ENCODE measurements at regions not wholly inside any gene's neighbourhood (a gene's known extent, or its start where the extent isn't known, plus 50 kb on each side); places are given as distances from the start of the nearest gene placed in this dataset.
A peak's percentile ranks its signal among the peaks of the same experiment; 100 is the strongest.
"Not testable (repeated sequence)": the region's sequence is repeated elsewhere in the genome, so short reads cannot be mapped to it uniquely, and the experiment has no call there.

GRCh38 chr16:73945631-73946030 is 351.0 kb upstream of the PSMD7 start:
- Mint-ChIP-seq H3K36me3 (no peaks in the 10 kb centered on the region), H3K4me3 (no peak overlapping the region), H3K27ac (no peak overlapping the region), H3K9me3 (no peaks in the 10 kb centered on the region), H3K27me3 (no peaks in the 10 kb centered on the region), H3K4me1 (no peaks in the 10 kb centered on the region)
- ATAC-seq (no peak), DNase-seq (no peak)
- POLR2A ChIA-PET = no interaction called here

GRCh38 chr16:73943184-73943583 is 353.4 kb upstream of the PSMD7 start:
- H3K9me3 Mint-ChIP-seq, H3K4me1 Mint-ChIP-seq, POLR2A ChIA-PET, H3K27ac Mint-ChIP-seq, H3K27me3 Mint-ChIP-seq, DNase-seq, H3K36me3 Mint-ChIP-seq, ATAC-seq, H3K4me3 Mint-ChIP-seq: not testable (repeated sequence)

- H3K4me1 Mint-ChIP-seq, POLR2A ChIA-PET, ATAC-seq, DNase-seq, H3K27ac Mint-ChIP-seq, H3K36me3 Mint-ChIP-seq, H3K4me3 Mint-ChIP-seq, H3K27me3 Mint-ChIP-seq: not testable (repeated sequence)
- H3K9me3 Mint-ChIP-seq = peaks cover 0 to 13% (median 4%) of the 10 kb centered on the region in 9 donors
Observed at GRCh38 chr16:73940786-73941185, 355.8 kb upstream of the PSMD7 start.

GRCh38 chr16:73923951-73924350 is 372.7 kb upstream of the PSMD7 start:
- Mint-ChIP-seq H3K27me3 (peaks cover 0 to 9% (median 2%) of the 10 kb centered on the region in 5 donors), H3K36me3 (peaks cover 0 to 14% (median 0%) of the 10 kb centered on the region in 3 donors), H3K9me3 (peaks cover 6 to 31% (median 17%) of the 10 kb centered on the region in 9 donors), H3K4me1 (no peaks in the 10 kb centered on the region), H3K27ac (no peak overlapping the region), H3K4me3 (no peak overlapping the region)
- ATAC-seq (no peak), DNase-seq (no peak)
- POLR2A ChIA-PET = no interaction called here

- ATAC-seq = no peak
- Mint-ChIP-seq H3K27me3 (peaks cover 0 to 9% (median 0%) of the 10 kb centered on the region in 5 donors), H3K36me3 (no peaks in the 10 kb centered on the region), H3K4me3 (no peak overlapping the region), H3K27ac (no peak overlapping the region), H3K4me1 (no peaks in the 10 kb centered on the region), H3K9me3 (peaks cover 0 to 12% (median 4%) of the 10 kb centered on the region in 9 donors)
- no peak for DNase-seq
- POLR2A ChIA-PET = no interaction called here
Observed at GRCh38 chr16:73921295-73921694, 375.3 kb upstream of the PSMD7 start.

GRCh38 chr16:73916829-73917594 is 379.6 kb upstream of the PSMD7 start:
- ATAC-seq = no peak
- POLR2A ChIA-PET = no interaction called here

GRCh38 chr16:73915935-73916334 is 380.7 kb upstream of the PSMD7 start:
- H3K9me3 Mint-ChIP-seq = peaks cover 0 to 2% (median 0%) of the 10 kb centered on the region in 9 donors
- no peaks in the 10 kb centered on the region for H3K36me3 Mint-ChIP-seq
- no peak overlapping the region for H3K27ac Mint-ChIP-seq
- no peak overlapping the region for H3K4me3 Mint-ChIP-seq
- H3K4me1 Mint-ChIP-seq = no peaks in the 10 kb centered on the region
- ATAC-seq (no peak), DNase-seq (no peak)
- H3K27me3 Mint-ChIP-seq = peaks cover 0 to 17% (median 5%) of the 10 kb centered on the region in 5 donors
- POLR2A ChIA-PET = no interaction called here

More at GRCh38 chr16:73916829-73917594, 379.6 kb upstream of the PSMD7 start:
- no peak overlapping the region for H3K4me3 Mint-ChIP-seq
- no peaks in the 10 kb centered on the region for H3K4me1 Mint-ChIP-seq
- no peak overlapping the region for H3K27ac Mint-ChIP-seq
- H3K36me3 Mint-ChIP-seq = no peaks in the 10 kb centered on the region
- peaks cover 0 to 2% (median 0%) of the 10 kb centered on the region in 9 donors for H3K9me3 Mint-ChIP-seq
- no peak for DNase-seq
- H3K27me3 Mint-ChIP-seq = peaks cover 0 to 15% (median 5%) of the 10 kb centered on the region in 5 donors

- ATAC-seq = no peak
- peaks cover 0 to 12% (median 5%) of the 10 kb centered on the region in 5 donors for H3K27me3 Mint-ChIP-seq
- POLR2A ChIA-PET = no interaction called here
- no peak for DNase-seq
- H3K4me3 Mint-ChIP-seq = no peak overlapping the region
- H3K36me3 Mint-ChIP-seq = no peaks in the 10 kb centered on the region
- peaks cover 0 to 3% (median 0%) of the 10 kb centered on the region in 9 donors for H3K9me3 Mint-ChIP-seq
- no peaks in the 10 kb centered on the region for H3K4me1 Mint-ChIP-seq
- no peak overlapping the region for H3K27ac Mint-ChIP-seq
Observed at GRCh38 chr16:73915140-73915539, 381.5 kb upstream of the PSMD7 start.

- Mint-ChIP-seq H3K27ac (no peak overlapping the region), H3K36me3 (no peaks in the 10 kb centered on the region), H3K27me3 (peaks cover 0 to 12% (median 5%) of the 10 kb centered on the region in 5 donors), H3K4me3 (no peak overlapping the region), H3K4me1 (no peaks in the 10 kb centered on the region), H3K9me3 (peaks cover 0 to 3% (median 0%) of the 10 kb centered on the region in 9 donors)
- no peak for DNase-seq
- no peak for ATAC-seq
- POLR2A ChIA-PET = no interaction called here
Observed at GRCh38 chr16:73912850-73913249, 383.8 kb upstream of the PSMD7 start.

GRCh38 chr16:73912281-73912680 is 384.3 kb upstream of the PSMD7 start:
- no peak overlapping the region for H3K27ac Mint-ChIP-seq
- H3K4me1 Mint-ChIP-seq = no peaks in the 10 kb centered on the region
- H3K4me3 Mint-ChIP-seq = no peak overlapping the region
- peaks cover 0 to 10% (median 4%) of the 10 kb centered on the region in 5 donors for H3K27me3 Mint-ChIP-seq
- DNase-seq = no peak
- H3K9me3 Mint-ChIP-seq = peaks cover 0 to 3% (median 0%) of the 10 kb centered on the region in 9 donors
- no peak for ATAC-seq
- no peaks in the 10 kb centered on the region for H3K36me3 Mint-ChIP-seq
- POLR2A ChIA-PET = no interaction called here

GRCh38 chr16:73909529-73910035 is 387.0 kb upstream of the PSMD7 start:
- H3K27ac Mint-ChIP-seq = no peak overlapping the region
- DNase-seq (no peak), ATAC-seq (no peak)
- H3K36me3 Mint-ChIP-seq = no peaks in the 10 kb centered on the region
- POLR2A ChIA-PET = no interaction called here
- no peak overlapping the region for H3K4me3 Mint-ChIP-seq
- H3K9me3 Mint-ChIP-seq = peaks cover 0 to 3% (median 0%) of the 10 kb centered on the region in 9 donors
- peaks cover 0 to 8% (median 3%) of the 10 kb centered on the region in 5 donors for H3K27me3 Mint-ChIP-seq
- no peaks in the 10 kb centered on the region for H3K4me1 Mint-ChIP-seq

- Mint-ChIP-seq H3K4me1 (peaks cover 7 to 21% (median 14%) of the 10 kb centered on the region in 4 donors), H3K27ac (peak overlapping the region in 4 of 10 donors; percentile 7 to 80 (median 58)), H3K9me3 (peaks cover 0 to 2% (median 0%) of the 10 kb centered on the region in 9 donors), H3K4me3 (peak overlapping the region; percentile 48 to 77 (median 68)), H3K36me3 (no peaks in the 10 kb centered on the region), H3K27me3 (peaks cover 7 to 59% (median 26%) of the 10 kb centered on the region in 5 donors)
- peak; percentile 20 to 30 for ATAC-seq
- peak in 2 of 10 donors; percentile 3 to 7 for DNase-seq
- POLR2A ChIA-PET = no interaction called here
Observed at GRCh38 chr16:73891129-73891542, 405.5 kb upstream of the PSMD7 start.

Data from naive thymus-derived CD8-positive, alpha-beta T cell (primary cell).